NCI-H146 treated with DMSO at 0.1 percent for 48 hours (cell line): ENCODE measurements at regions not wholly inside any gene's neighbourhood (a gene's known extent, or its start where the extent isn't known, plus 50 kb on each side); places are given as distances from the start of the nearest gene placed in this dataset.

Experiments used
- DNase-seq: peaks from one replicate; lab custom pipeline; 2025; ENCODE audit not compliant: unreplicated experiment; lab: John Stamatoyannopoulos, UW

- DNase-seq = peak; percentile 81
Measured at GRCh38 chr3:143207338-143207961, 87.9 kb downstream of the CHST2 start.

DNA sequence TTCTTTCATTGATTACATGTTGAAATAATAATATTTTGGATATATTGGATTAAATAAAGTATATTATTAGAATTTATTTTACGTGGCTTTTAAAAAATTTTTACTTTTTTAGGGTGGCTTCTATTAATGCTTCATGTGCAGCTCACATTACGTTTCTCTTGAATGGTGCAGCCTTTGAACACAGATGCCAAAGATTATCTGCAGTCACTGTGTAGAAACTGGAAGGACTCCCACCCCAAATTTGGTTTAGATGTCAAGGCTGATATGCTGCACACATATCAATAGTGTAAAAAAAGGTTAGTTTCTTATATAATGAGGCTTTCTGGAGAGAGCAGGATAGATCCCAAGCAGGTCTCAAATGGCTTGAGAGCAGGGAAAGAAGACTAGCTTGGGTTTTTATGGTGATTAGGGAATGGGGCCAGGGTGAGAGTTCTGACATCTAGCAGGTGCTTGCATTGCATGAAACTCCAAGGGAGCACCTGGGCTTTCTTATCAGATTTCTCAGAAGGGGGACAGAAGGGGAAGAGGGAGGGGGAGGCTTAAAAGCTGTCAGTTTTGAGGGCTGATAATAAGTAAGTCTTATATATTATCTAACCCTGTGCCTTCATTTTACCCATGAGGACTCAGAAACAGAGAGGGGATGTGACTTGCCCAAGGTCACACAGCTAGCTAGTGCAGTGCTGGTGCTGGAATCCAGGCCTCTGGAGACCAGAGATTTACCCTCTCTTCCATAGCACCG lies 89.6 kb downstream of the CHST2 start:
- no peak for DNase-seq

DNA sequence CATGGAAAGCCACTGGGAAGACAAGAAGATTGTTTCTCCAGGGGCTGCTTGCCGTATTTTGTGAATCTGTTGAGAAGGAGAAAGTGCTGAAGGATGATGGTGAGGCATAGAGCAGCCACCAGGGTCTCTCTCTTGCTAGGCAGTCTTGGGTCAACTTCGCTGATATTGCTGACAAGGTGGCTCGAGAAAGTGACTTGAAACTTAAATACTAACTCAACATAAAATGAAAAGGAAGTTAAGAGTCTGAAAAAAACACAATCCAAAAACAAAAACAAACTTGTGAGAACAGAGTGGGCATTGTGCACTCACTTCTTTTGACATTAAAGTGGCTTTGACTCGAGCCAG lies 90.1 kb downstream of the CHST2 start:
- DNase-seq = no peak

- DNase-seq = no peak
Measured at GRCh38 chr3:143210141-143210540, 90.6 kb downstream of the CHST2 start.

DNA sequence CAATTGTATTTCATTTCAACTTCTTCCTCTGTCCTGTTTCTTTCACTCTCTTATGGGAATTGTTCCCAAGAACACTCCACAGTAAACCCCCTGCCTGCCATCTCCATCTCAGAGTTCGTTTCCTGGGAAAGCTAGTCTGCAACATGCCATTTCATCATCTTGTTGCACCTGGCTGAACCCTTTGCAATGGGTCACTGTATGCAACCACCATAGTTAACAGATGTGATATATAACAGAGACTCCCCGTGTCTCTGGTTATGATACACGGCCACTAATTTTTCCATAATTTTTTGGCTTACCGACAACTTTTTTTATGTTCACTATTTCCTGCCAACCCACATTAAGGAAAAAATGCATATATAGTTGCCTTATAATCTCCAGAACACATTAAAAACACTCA lies 95.5 kb downstream of the CHST2 start:
- no peak for DNase-seq
